Gastroesophageal sphincter (tissue), 3 donors: ENCODE measurements at regions not wholly inside any gene's neighbourhood (a gene's known extent, or its start where the extent isn't known, plus 50 kb on each side); places are given as distances from the start of the nearest gene placed in this dataset.

Experiments used
- EP300 ChIP-seq: sonication (generic); formaldehyde crosslinking; IDR thresholded peaks from one replicate; pipeline ENCODE4 v1.6.1; 2017; ENCODE audit warnings: antibody characterized with exemption, mild to moderate bottlenecking
- POLR2A ChIP-seq, 2 donors: fragments of 450-650 bp; IDR thresholded peaks; one replicate each; pipeline ENCODE4 v1.6.1; 2017; ENCODE audit warnings: antibody characterized with exemption in 2 of 2, mild to moderate bottlenecking in 2 of 2, moderate library complexity in 1 of 2
- POLR2AphosphoS5 ChIP-seq: sonication (generic); formaldehyde crosslinking; IDR thresholded peaks from one replicate; pipeline ENCODE4 v1.6.1; 2017; ENCODE audit warnings: antibody characterized with exemption
- TF ChIP-seq, protein P1 (sequence below), 4 experiments: fragments of 200-600 bp in 2 of 4; fragments of 450-650 bp in 2 of 4; sonication (generic) in 1 of 4; IDR thresholded peaks; one replicate each; pipeline ENCODE4 v1.5.1; 2017 to 2019; ENCODE audit warnings: antibody characterized with exemption in 4 of 4, mild to moderate bottlenecking in 2 of 4, moderate library complexity in 2 of 4

DNA sequence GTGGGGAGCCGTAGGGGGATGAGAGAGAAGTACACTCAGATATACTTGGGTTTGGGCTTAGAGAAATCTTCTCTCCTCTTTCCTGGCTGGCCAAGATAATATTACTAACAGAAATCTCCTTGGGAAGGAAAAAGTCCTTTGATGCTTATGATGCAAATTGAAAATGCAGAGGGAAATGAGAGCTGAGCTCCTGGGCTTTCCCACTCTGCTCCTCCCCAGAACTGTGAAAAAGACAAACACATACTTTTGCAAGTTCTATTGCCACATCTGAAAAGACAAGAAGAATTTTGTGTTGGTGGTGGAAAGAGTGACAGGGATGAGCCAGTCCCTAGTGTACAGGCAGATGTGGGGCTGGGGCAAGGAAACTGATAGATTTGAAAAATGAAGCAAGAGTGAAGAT is 185.9 kb downstream of the ANKRD60 start:
- TF ChIP-seq POLR2A (IDR thresholded peaks at IDR 0.05) = no peak
- TF ChIP-seq, protein P1, sequence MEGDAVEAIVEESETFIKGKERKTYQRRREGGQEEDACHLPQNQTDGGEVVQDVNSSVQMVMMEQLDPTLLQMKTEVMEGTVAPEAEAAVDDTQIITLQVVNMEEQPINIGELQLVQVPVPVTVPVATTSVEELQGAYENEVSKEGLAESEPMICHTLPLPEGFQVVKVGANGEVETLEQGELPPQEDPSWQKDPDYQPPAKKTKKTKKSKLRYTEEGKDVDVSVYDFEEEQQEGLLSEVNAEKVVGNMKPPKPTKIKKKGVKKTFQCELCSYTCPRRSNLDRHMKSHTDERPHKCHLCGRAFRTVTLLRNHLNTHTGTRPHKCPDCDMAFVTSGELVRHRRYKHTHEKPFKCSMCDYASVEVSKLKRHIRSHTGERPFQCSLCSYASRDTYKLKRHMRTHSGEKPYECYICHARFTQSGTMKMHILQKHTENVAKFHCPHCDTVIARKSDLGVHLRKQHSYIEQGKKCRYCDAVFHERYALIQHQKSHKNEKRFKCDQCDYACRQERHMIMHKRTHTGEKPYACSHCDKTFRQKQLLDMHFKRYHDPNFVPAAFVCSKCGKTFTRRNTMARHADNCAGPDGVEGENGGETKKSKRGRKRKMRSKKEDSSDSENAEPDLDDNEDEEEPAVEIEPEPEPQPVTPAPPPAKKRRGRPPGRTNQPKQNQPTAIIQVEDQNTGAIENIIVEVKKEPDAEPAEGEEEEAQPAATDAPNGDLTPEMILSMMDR (IDR thresholded peaks at IDR 0.05) = no peak
- no peak for TF ChIP-seq POLR2AphosphoS5
- no peak for TF ChIP-seq EP300
